OCI-LY1 (cell line): ENCODE measurements at regions not wholly inside any gene's neighbourhood (a gene's known extent, or its start where the extent isn't known, plus 50 kb on each side); places are given as distances from the start of the nearest gene placed in this dataset.

Source experiments
- H2AFZ ChIP-seq: fragments of 200-600 bp; sonication (generic), shearing (Covaris generic); 2 replicates; pipeline ENCODE4 v1.6.0; 2014; ENCODE audit warnings: antibody characterized with exemption, mild to moderate bottlenecking, low read length
- H3F3A ChIP-seq: fragments of 200-600 bp; sonication (generic), shearing (Covaris generic); 2 replicates; pipeline ENCODE4 v1.6.0; 2014; ENCODE audit warnings: mild to moderate bottlenecking, antibody characterized with exemption, low read length, moderate library complexity; ENCODE audit not compliant: insufficient read depth
- H3K27ac ChIP-seq: fragments of 200-600 bp; sonication (generic); 2 replicates; pipeline ENCODE4 v1.5.1; 2014; ENCODE audit warnings: low read length, mixed run types, mild to moderate bottlenecking, low read depth; ENCODE audit not compliant: poor library complexity, severe bottlenecking
- H3K27me3 ChIP-seq: fragments of 200-600 bp; sonication (generic); 2 replicates; pipeline ENCODE4 v1.6.0; 2014; ENCODE audit warnings: antibody characterized with exemption, mild to moderate bottlenecking, low read length, moderate library complexity; ENCODE audit not compliant: insufficient read depth
- H3K36me3 ChIP-seq: fragments of 200-600 bp; sonication (generic); 2 replicates; pipeline ENCODE4 v1.6.1; 2014; ENCODE audit warnings: mild to moderate bottlenecking, antibody characterized with exemption, low read length, moderate library complexity, mixed read lengths; ENCODE audit not compliant: insufficient read depth
- H3K4me1 ChIP-seq: fragments of 200-600 bp; sonication (generic); 2 replicates; pipeline ENCODE4 v1.5.1; 2014; ENCODE audit warnings: mild to moderate bottlenecking, low read length, moderate library complexity; ENCODE audit not compliant: insufficient read depth, severe bottlenecking
- H3K4me2 ChIP-seq: fragments of 200-600 bp; sonication (generic), shearing (Covaris generic); 2 replicates; pipeline ENCODE4 v1.6.1; 2014; ENCODE audit warnings: low read length
- H3K4me3 ChIP-seq: fragments of 200-600 bp; sonication (generic); 2 replicates; pipeline ENCODE4 v1.5.1; 2014; ENCODE audit warnings: low read length, low read depth, mild to moderate bottlenecking, mixed read lengths; ENCODE audit not compliant: poor library complexity, severe bottlenecking
- H3K79me2 ChIP-seq: fragments of 200-600 bp; shearing (Covaris generic); 2 replicates; pipeline ENCODE4 v1.6.1; 2016; ENCODE audit warnings: mixed run types, low read length, mixed read lengths; ENCODE audit not compliant: insufficient read depth
- H3K9ac ChIP-seq: fragments of 200-600 bp; sonication (generic), shearing (Covaris generic); 2 replicates; pipeline ENCODE4 v1.6.1; 2014; ENCODE audit warnings: mild to moderate bottlenecking, low read length, mixed read lengths
- H3K9me2 ChIP-seq: fragments of 200-600 bp; sonication (generic), shearing (Covaris generic); 2 replicates; pipeline ENCODE4 v1.6.1; 2014; ENCODE audit warnings: low read depth, mild to moderate bottlenecking, low read length, mixed read lengths
- H3K9me3 ChIP-seq: fragments of 200-600 bp; shearing (Covaris generic); 2 replicates; pipeline ENCODE4 v1.6.1; 2014; ENCODE audit warnings: low read length, mixed read lengths
- H4K20me1 ChIP-seq: fragments of 200-600 bp; sonication (generic), shearing (Covaris generic); 2 replicates; pipeline ENCODE4 v1.6.0; 2016; ENCODE audit warnings: mild to moderate bottlenecking, low read length; ENCODE audit not compliant: insufficient read depth
- EZH2 ChIP-seq: fragments of 200-600 bp; sonication (generic), shearing (Covaris generic); IDR thresholded peaks from 2 replicates; pipeline ENCODE4 v1.8.0; 2017; ENCODE audit warnings: borderline replicate concordance, mixed run types, mild to moderate bottlenecking, antibody characterized with exemption, low read length, moderate library complexity, mixed read lengths
- TF ChIP-seq, protein P1 (sequence below): fragments of 200-600 bp; sonication (generic), shearing (Covaris generic); IDR thresholded peaks from 2 replicates; pipeline ENCODE4 v1.5.1; 2017; ENCODE audit warnings: mild to moderate bottlenecking, antibody characterized with exemption, low read length, moderate library complexity, mixed read lengths

DNA sequence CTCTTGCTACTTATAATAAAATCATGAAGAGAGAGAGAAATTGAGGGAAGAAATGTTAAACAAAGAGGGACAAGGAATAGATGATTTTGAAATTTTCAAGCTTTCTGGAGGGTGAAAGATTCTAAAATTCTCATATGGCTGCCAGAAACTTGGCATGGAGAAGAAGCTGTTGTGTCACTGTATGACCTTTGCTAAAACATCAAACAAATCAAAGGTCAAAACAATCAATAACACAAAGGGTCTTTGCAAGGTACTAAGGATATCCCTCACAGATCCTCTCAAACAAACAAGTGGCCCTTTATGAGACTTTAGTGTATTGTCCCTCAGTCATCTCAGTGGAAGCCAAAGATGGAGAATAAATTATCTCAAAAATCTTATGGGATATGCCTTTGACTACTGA is 1039.2 kb upstream of the MIR17HG start:
- H3K4me2 ChIP-seq: no peak overlapping the region
- no peaks in the 10 kb centered on the region for H3K36me3 ChIP-seq
- H3K9me3 ChIP-seq: no peaks in the 10 kb centered on the region
- H3K9me2 ChIP-seq: no peaks in the 10 kb centered on the region
- H2AFZ ChIP-seq: no peak overlapping the region
- no peaks in the 10 kb centered on the region for H3K27me3 ChIP-seq
- H3K4me1 ChIP-seq: no peaks in the 10 kb centered on the region
- no peaks in the 10 kb centered on the region for H3F3A ChIP-seq
- H4K20me1 ChIP-seq: no peaks in the 10 kb centered on the region
- H3K9ac ChIP-seq: no peak overlapping the region
- H3K79me2 ChIP-seq: no peaks in the 10 kb centered on the region
- TF ChIP-seq, protein P1, sequence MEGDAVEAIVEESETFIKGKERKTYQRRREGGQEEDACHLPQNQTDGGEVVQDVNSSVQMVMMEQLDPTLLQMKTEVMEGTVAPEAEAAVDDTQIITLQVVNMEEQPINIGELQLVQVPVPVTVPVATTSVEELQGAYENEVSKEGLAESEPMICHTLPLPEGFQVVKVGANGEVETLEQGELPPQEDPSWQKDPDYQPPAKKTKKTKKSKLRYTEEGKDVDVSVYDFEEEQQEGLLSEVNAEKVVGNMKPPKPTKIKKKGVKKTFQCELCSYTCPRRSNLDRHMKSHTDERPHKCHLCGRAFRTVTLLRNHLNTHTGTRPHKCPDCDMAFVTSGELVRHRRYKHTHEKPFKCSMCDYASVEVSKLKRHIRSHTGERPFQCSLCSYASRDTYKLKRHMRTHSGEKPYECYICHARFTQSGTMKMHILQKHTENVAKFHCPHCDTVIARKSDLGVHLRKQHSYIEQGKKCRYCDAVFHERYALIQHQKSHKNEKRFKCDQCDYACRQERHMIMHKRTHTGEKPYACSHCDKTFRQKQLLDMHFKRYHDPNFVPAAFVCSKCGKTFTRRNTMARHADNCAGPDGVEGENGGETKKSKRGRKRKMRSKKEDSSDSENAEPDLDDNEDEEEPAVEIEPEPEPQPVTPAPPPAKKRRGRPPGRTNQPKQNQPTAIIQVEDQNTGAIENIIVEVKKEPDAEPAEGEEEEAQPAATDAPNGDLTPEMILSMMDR: no peak
- TF ChIP-seq EZH2: no peak
- no peak overlapping the region for H3K27ac ChIP-seq
- H3K4me3 ChIP-seq: no peak overlapping the region

DNA sequence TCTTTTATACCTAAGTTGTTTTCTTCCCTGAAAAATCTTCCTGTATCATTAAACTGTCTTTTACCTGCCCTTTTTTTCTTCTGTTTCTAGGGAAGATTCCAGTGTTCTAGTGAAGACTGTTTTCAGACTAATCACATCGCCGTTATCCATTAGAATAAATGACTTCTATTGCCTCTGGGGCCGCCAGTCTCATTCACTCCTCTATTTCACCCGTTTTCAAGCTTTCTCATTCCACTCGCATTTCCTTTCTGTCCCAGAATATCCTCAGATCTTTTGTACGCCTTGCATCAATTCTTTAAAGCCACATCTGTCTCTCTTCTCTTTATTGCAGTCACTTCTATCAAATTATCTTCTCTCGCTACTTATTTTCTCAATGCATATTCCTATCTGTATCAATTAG is 1035.6 kb upstream of the MIR17HG start:
- Histone ChIP-seq H3K79me2 (no peaks in the 10 kb centered on the region), H3K4me2 (no peak overlapping the region), H3K27ac (no peak overlapping the region), H3K9me2 (no peaks in the 10 kb centered on the region), H3K9ac (no peak overlapping the region), H3K4me3 (no peak overlapping the region), H3K36me3 (no peaks in the 10 kb centered on the region), H4K20me1 (no peaks in the 10 kb centered on the region), H3K4me1 (no peaks in the 10 kb centered on the region), H3K9me3 (no peaks in the 10 kb centered on the region), H3K27me3 (no peaks in the 10 kb centered on the region), H2AFZ (no peak overlapping the region), H3F3A (no peaks in the 10 kb centered on the region)
- TF ChIP-seq, protein P1: no peak
- no peak for TF ChIP-seq EZH2

GRCh38 chr13:90315061-90315460 is 1032.4 kb upstream of the MIR17HG start:
- no peak for TF ChIP-seq EZH2
- TF ChIP-seq, protein P1: no peak
- H3K9me2 ChIP-seq: no peaks in the 10 kb centered on the region; the same call in 1 of the 2 replicates
- H3K27me3 ChIP-seq: no peaks in the 10 kb centered on the region
- no peak overlapping the region for H3K27ac ChIP-seq
- no peak overlapping the region for H2AFZ ChIP-seq
- no peak overlapping the region for H3K9ac ChIP-seq
- no peaks in the 10 kb centered on the region for H3K36me3 ChIP-seq
- H4K20me1 ChIP-seq: no peaks in the 10 kb centered on the region
- no peaks in the 10 kb centered on the region for H3K79me2 ChIP-seq
- no peaks in the 10 kb centered on the region for H3K4me1 ChIP-seq
- no peaks in the 10 kb centered on the region for H3F3A ChIP-seq
- no peak overlapping the region for H3K4me3 ChIP-seq
- no peak overlapping the region for H3K4me2 ChIP-seq
- H3K9me3 ChIP-seq: no peaks in the 10 kb centered on the region
